ENCODE measurements at regions not wholly inside any gene's neighbourhood (a gene's known extent, or its start where the extent isn't known, plus 50 kb on each side); places are given as distances from the start of the nearest gene placed in this dataset.

GRCh38 chr2:12197133-12197532 is 450.7 kb downstream of the LPIN1 start:
- no TSS peak for BruUV-seq (replicated peaks)
- Histone ChIP-seq H3K36me3 (ENCODE audit: low read depth) (no peaks in the 10 kb centered on the region), H3K4me3 (no peak overlapping the region), H3K79me2 (ENCODE audit: low read depth) (no peaks in the 10 kb centered on the region), H3K4me1 (replicated peaks; ENCODE audit: insufficient read depth) (no peaks in the 10 kb centered on the region), H3K27ac (no peak overlapping the region), H3F3A (ENCODE audit: insufficient read depth, low read depth) (no peaks in the 10 kb centered on the region), H3K9me3 (ENCODE audit: insufficient read depth, low read depth) (0 out of 2 replicates have a peak, but pooled peaks cover 3% of the 10 kb centered on the region), H2AFZ (no peak overlapping the region), H3K9me2 (ENCODE audit: insufficient read depth) (no peaks in the 10 kb centered on the region; the same call in 1 of the 2 replicates), H4K20me1 (ENCODE audit: insufficient read depth) (no peaks in the 10 kb centered on the region), H3K27me3 (ENCODE audit: insufficient read depth, low read depth) (no peaks in the 10 kb centered on the region), H3K4me2 (no peak overlapping the region)
- POLR2A ChIA-PET (ENCODE audit: unreplicated experiment) = no interaction called here
- TF ChIP-seq EZH2 (IDR thresholded peaks at IDR 0.05; ENCODE audit: low read depth) (no peak), CTCF (conservative IDR thresholded peaks at IDR 0.05) (no peak)
- CTCF ChIA-PET = no interaction called here
- no peak for DNase-seq
- intact Hi-C loops (cut with micrococcal nuclease; ENCODE audit: unreplicated experiment) = no loop called here

- POLR2A ChIA-PET (ENCODE audit: unreplicated experiment) = no interaction called here
- DNase-seq = no peak
- CTCF ChIA-PET = no interaction called here
These were observed 453.2 kb downstream of the LPIN1 start for GRCh38 chr2:12199491-12200211.

GRCh38 chr2:12201369-12201768 is 454.9 kb downstream of the LPIN1 start:
- Histone ChIP-seq H3F3A (ENCODE audit: insufficient read depth, low read depth) (no peaks in the 10 kb centered on the region), H3K9me3 (ENCODE audit: insufficient read depth, low read depth) (0 out of 2 replicates have a peak, but pooled peaks cover 9% of the 10 kb centered on the region), H3K4me1 (replicated peaks; ENCODE audit: insufficient read depth) (no peaks in the 10 kb centered on the region), H3K79me2 (ENCODE audit: low read depth) (no peaks in the 10 kb centered on the region), H3K27me3 (ENCODE audit: insufficient read depth, low read depth) (no peaks in the 10 kb centered on the region), H3K9me2 (ENCODE audit: insufficient read depth) (no peaks in the 10 kb centered on the region; the same call in 1 of the 2 replicates), H3K4me2 (no peak overlapping the region), H3K27ac (no peak overlapping the region), H3K36me3 (ENCODE audit: low read depth) (no peaks in the 10 kb centered on the region), H2AFZ (no peak overlapping the region), H3K4me3 (no peak overlapping the region), H4K20me1 (ENCODE audit: insufficient read depth) (no peaks in the 10 kb centered on the region)
- ChIA-PET POLR2A (ENCODE audit: unreplicated experiment) (no interaction called here), CTCF (no interaction called here)
- DNase-seq = no peak
- no peak for TF ChIP-seq CTCF (conservative IDR thresholded peaks at IDR 0.05)
- TF ChIP-seq EZH2 (IDR thresholded peaks at IDR 0.05; ENCODE audit: low read depth) = no peak
- no TSS peak for BruUV-seq (replicated peaks)
- intact Hi-C loops (cut with micrococcal nuclease; ENCODE audit: unreplicated experiment) = no loop called here

More at GRCh38 chr2:12199491-12200211, 453.2 kb downstream of the LPIN1 start:
- no peaks in the 10 kb centered on the region for H3K4me1 ChIP-seq (replicated peaks; ENCODE audit: insufficient read depth)
- no peak overlapping the region for H3K4me3 ChIP-seq
- H3K9me2 ChIP-seq (ENCODE audit: insufficient read depth) = no peaks in the 10 kb centered on the region; the same call in 1 of the 2 replicates
- no peak overlapping the region for H3K4me2 ChIP-seq
- H4K20me1 ChIP-seq (ENCODE audit: insufficient read depth) = no peaks in the 10 kb centered on the region
- BruUV-seq (replicated peaks) = no TSS peak
- no peaks in the 10 kb centered on the region for H3K36me3 ChIP-seq (ENCODE audit: low read depth)
- H3K27ac ChIP-seq = no peak overlapping the region
- TF ChIP-seq CTCF (conservative IDR thresholded peaks at IDR 0.05) = no peak
- no peak for TF ChIP-seq EZH2 (IDR thresholded peaks at IDR 0.05; ENCODE audit: low read depth)
- no peaks in the 10 kb centered on the region for H3K27me3 ChIP-seq (ENCODE audit: insufficient read depth, low read depth)
- H3F3A ChIP-seq (ENCODE audit: insufficient read depth, low read depth) = no peaks in the 10 kb centered on the region
- no peak overlapping the region for H2AFZ ChIP-seq
- intact Hi-C loops (cut with micrococcal nuclease; ENCODE audit: unreplicated experiment) = no loop called here
- H3K9me3 ChIP-seq (ENCODE audit: insufficient read depth, low read depth) = 0 out of 2 replicates have a peak, but pooled peaks cover 3% of the 10 kb centered on the region
- no peaks in the 10 kb centered on the region for H3K79me2 ChIP-seq (ENCODE audit: low read depth)
